ENCODE measurements at regions not wholly inside any gene's neighbourhood (a gene's known extent, or its start where the extent isn't known, plus 50 kb on each side); places are given as distances from the start of the nearest gene placed in this dataset.
A peak's percentile ranks its signal among the peaks of the same experiment; 100 is the strongest.

DNA sequence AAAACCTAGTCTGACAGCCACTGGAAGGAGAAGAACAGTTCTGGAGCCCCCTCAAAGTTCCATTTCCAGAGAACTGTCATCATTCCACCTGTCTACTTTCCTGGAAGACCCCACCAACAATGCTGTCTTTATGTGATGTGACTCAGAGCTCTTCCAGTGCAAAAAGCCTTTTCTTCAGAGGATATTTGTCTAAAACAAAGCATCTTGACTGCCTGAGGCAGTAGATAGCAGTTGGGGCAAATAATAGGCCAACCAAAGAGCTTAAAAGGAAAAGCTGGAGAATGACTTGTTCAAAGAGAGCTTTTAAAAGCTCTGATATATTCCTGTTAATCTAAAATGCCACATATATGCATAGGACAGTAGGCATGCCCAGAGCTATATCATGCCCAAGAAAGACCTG, 62.6 kb downstream of the MIS18A start:
- Histone ChIP-seq H3K27me3 (ENCODE audit: insufficient read depth, low read length, poor library complexity, severe bottlenecking) (no peaks in the 10 kb centered on the region), H3K4me1 (ENCODE audit: insufficient read depth, low read length) (no peaks in the 10 kb centered on the region), H3K27ac (ENCODE audit: low read depth, low read length) (no peak overlapping the region), H3K4me3 (ENCODE audit: low read length) (no peak overlapping the region), H3K9me3 (ENCODE audit: low read length) (no peaks in the 10 kb centered on the region), H3K36me3 (ENCODE audit: insufficient read depth, low read length) (no peaks in the 10 kb centered on the region)
- CTCF ChIA-PET, result no interaction called here
- Mint-ChIP-seq H3K4me3 (no peak overlapping the region), H3K36me3 (peaks cover 0 to 19% (median 0%) of the 10 kb centered on the region in 3 donors), H3K27me3 (peaks cover 15 to 76% of the 10 kb centered on the region in 2 donors), H3K27ac (peak overlapping the region in 1 of 8 donors; percentile 57), H3K9me3 (peaks cover 6 to 13% (median 13%) of the 10 kb centered on the region in 5 donors), H3K4me1 (no peaks in the 10 kb centered on the region)
- DNase-seq, result no peak
- POLR2A ChIA-PET, result no interaction called here

DNA sequence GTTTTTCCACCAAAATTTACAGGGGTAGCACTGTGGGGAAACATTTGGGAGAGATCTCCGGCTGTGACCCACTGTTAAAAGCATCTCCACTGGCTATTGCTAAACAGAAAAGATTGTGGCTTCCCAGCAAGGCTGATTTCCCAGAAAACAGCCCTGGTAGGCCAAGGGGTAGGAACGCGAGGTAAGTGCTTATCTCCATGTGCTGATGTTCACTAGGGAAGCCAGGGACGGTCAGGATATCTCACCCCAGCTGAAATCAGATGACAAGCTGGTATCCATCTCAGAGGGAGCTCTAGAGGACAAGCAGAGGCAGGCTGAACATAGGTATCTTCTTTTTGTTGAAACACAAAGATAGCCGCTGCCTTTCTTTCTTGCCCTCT, 63.6 kb downstream of the MIS18A start:
- Histone ChIP-seq H3K27ac (ENCODE audit: low read depth, low read length) (no peak overlapping the region), H3K27me3 (ENCODE audit: insufficient read depth, low read length, poor library complexity, severe bottlenecking) (no peaks in the 10 kb centered on the region), H3K4me1 (ENCODE audit: insufficient read depth, low read length) (no peaks in the 10 kb centered on the region), H3K4me3 (ENCODE audit: low read length) (no peak overlapping the region), H3K9me3 (ENCODE audit: low read length) (no peaks in the 10 kb centered on the region), H3K36me3 (ENCODE audit: insufficient read depth, low read length) (no peaks in the 10 kb centered on the region)
- Mint-ChIP-seq H3K36me3 (peaks cover 0 to 11% (median 0%) of the 10 kb centered on the region in 3 donors), H3K4me1 (no peaks in the 10 kb centered on the region), H3K9me3 (peaks cover 0 to 6% (median 5%) of the 10 kb centered on the region in 5 donors), H3K27ac (no peak overlapping the region), H3K4me3 (no peak overlapping the region), H3K27me3 (peaks cover 15 to 73% of the 10 kb centered on the region in 2 donors)
- DNase-seq, result no peak
- POLR2A ChIA-PET, result no interaction called here
- CTCF ChIA-PET, result no interaction called here

DNA sequence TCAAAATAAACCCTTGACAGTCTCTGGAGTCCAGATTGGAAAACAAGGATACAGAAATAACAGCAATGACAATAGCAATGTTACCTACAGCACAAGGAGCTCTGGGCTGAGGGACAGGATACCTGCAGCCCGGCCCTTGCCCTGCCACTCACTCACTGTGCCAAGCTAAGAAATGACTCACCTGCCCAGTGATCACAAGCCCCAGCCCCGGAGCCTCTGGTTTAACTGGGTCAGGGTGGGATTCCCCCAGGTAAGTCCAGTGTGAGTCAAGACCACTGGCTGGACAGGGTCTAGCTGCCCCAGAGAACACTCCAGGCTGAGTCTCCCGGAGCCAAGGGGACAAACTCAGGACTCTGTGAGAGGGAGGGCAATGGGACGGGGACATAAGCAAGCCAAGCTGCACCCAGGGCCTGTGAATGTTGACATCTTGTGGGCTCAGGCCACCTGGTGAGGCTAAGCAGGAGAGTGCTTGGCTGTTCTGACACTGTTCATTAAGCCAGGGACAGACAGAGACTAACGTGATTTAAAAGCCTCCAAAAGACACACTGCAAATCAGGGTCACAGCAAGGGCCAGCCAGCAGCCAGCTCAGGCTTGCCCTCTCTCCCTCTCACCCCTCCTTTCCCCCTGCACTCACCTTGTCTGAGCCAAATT, 64.1 kb downstream of the MIS18A start:
- Mint-ChIP-seq H3K27ac (no peak overlapping the region), H3K4me1 (no peaks in the 10 kb centered on the region), H3K4me3 (no peak overlapping the region), H3K9me3 (peaks cover 0 to 2% (median 2%) of the 10 kb centered on the region in 5 donors), H3K27me3 (peaks cover 10 to 69% of the 10 kb centered on the region in 2 donors), H3K36me3 (peaks cover 0 to 11% (median 0%) of the 10 kb centered on the region in 3 donors)
- H3K9me3 ChIP-seq (ENCODE audit: low read length), result no peaks in the 10 kb centered on the region
- no peaks in the 10 kb centered on the region for H3K27me3 ChIP-seq (ENCODE audit: insufficient read depth, low read length, poor library complexity, severe bottlenecking)
- no peaks in the 10 kb centered on the region for H3K4me1 ChIP-seq (ENCODE audit: insufficient read depth, low read length)
- no peak for DNase-seq
- H3K36me3 ChIP-seq (ENCODE audit: insufficient read depth, low read length), result no peaks in the 10 kb centered on the region
- CTCF ChIA-PET, result no interaction called here
- POLR2A ChIA-PET, result no interaction called here
- H3K4me3 ChIP-seq (ENCODE audit: low read length), result no peak overlapping the region
- no peak overlapping the region for H3K27ac ChIP-seq (ENCODE audit: low read depth, low read length)

DNA sequence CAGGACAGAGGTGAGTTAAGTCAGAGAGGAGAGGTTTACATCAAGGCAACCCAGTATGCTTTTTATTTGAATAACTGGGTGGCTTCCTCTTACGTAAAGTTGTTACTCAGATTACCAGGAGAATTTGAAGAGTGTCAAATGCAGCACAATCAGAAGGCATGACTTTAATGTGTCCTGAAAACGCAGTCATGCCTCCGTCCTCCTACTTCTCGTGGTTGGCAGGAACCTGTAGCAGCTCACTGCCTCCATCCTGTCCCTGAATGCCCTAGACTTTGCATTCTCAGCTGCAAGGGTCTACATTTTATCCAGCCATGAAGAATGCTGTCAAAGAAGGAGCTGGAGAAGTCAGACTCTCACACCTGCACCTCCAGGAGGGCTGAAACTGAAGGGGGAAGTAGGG, 66.7 kb downstream of the MIS18A start:
- Histone ChIP-seq H3K36me3 (ENCODE audit: insufficient read depth, low read length) (no peaks in the 10 kb centered on the region), H3K27me3 (ENCODE audit: insufficient read depth, low read length, poor library complexity, severe bottlenecking) (no peaks in the 10 kb centered on the region), H3K27ac (ENCODE audit: low read depth, low read length) (no peak overlapping the region), H3K4me3 (ENCODE audit: low read length) (no peak overlapping the region), H3K9me3 (ENCODE audit: low read length) (no peaks in the 10 kb centered on the region), H3K4me1 (ENCODE audit: insufficient read depth, low read length) (no peaks in the 10 kb centered on the region)
- POLR2A ChIA-PET, result no interaction called here
- H3K27me3 Mint-ChIP-seq, result peaks cover 8 to 50% of the 10 kb centered on the region in 2 donors
- peaks cover 0 to 2% (median 0%) of the 10 kb centered on the region in 5 donors for H3K9me3 Mint-ChIP-seq
- H3K36me3 Mint-ChIP-seq, result peaks cover 0 to 11% (median 0%) of the 10 kb centered on the region in 3 donors
- no peak overlapping the region for H3K4me3 Mint-ChIP-seq
- no peaks in the 10 kb centered on the region for H3K4me1 Mint-ChIP-seq
- H3K27ac Mint-ChIP-seq, result peak overlapping the region in 2 of 8 donors; percentile 33 to 55
- no peak for DNase-seq
- CTCF ChIA-PET, result no interaction called here

DNA sequence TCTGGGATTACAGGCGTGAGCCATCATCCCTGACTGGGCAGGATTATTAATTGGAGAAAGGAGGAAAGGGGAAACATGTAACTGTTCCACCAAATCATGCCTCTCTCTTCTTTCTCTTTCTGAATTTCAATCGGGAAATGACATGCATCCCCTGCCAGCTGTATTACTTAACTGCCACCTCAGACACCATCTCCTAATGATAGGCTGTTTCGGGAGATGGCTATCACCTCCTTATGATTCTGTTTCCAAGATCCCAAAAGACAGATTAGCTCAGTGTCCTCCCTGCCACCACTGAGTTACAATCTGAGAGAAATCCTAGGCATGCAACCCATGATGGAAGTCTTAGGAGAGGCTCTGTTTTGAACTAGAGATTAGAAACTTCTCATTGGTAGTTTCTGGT, 67.5 kb downstream of the MIS18A start:
- POLR2A ChIA-PET, result no interaction called here
- CTCF ChIA-PET, result no interaction called here
- Mint-ChIP-seq H3K9me3 (no peaks in the 10 kb centered on the region), H3K27ac (no peak overlapping the region), H3K4me3 (no peak overlapping the region), H3K27me3 (peaks cover 8 to 46% of the 10 kb centered on the region in 2 donors), H3K36me3 (peaks cover 0 to 11% (median 0%) of the 10 kb centered on the region in 3 donors), H3K4me1 (no peaks in the 10 kb centered on the region)
- Histone ChIP-seq H3K27me3 (ENCODE audit: insufficient read depth, low read length, poor library complexity, severe bottlenecking) (no peaks in the 10 kb centered on the region), H3K4me3 (ENCODE audit: low read length) (no peak overlapping the region), H3K9me3 (ENCODE audit: low read length) (no peaks in the 10 kb centered on the region), H3K4me1 (ENCODE audit: insufficient read depth, low read length) (no peaks in the 10 kb centered on the region), H3K27ac (ENCODE audit: low read depth, low read length) (no peak overlapping the region), H3K36me3 (ENCODE audit: insufficient read depth, low read length) (no peaks in the 10 kb centered on the region)
- DNase-seq, result no peak

DNA sequence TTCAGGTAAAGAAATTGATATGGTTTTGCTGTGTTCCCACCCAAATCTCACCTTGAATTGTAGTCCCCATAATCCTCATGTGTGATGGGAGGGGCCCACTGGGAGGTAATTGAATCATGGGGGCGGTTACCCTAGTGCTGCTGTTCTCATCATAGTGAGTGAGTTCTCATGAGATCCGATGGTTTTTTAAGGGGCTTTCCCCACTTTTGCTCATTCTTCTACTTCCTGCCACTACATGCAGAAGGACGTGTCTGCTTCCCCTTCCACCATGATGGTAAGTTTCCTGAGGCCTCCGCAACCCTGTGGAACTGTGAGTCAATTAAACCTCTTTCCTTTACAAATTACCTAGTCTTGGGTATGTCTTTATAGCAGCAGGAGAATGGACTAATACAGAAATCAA, 69.3 kb downstream of the MIS18A start:
- Histone ChIP-seq H3K9me3 (ENCODE audit: low read length) (no peaks in the 10 kb centered on the region), H3K4me1 (ENCODE audit: insufficient read depth, low read length) (no peaks in the 10 kb centered on the region), H3K4me3 (ENCODE audit: low read length) (no peak overlapping the region), H3K36me3 (ENCODE audit: insufficient read depth, low read length) (no peaks in the 10 kb centered on the region), H3K27me3 (ENCODE audit: insufficient read depth, low read length, poor library complexity, severe bottlenecking) (no peaks in the 10 kb centered on the region), H3K27ac (ENCODE audit: low read depth, low read length) (no peak overlapping the region)
- ChIA-PET CTCF (no interaction called here), POLR2A (no interaction called here)
- Mint-ChIP-seq H3K4me1 (no peaks in the 10 kb centered on the region), H3K27me3 (peaks cover 8 to 33% of the 10 kb centered on the region in 2 donors), H3K9me3 (no peaks in the 10 kb centered on the region), H3K27ac (no peak overlapping the region), H3K36me3 (peaks cover 0 to 11% (median 0%) of the 10 kb centered on the region in 3 donors), H3K4me3 (no peak overlapping the region)
- no peak for DNase-seq

DNA sequence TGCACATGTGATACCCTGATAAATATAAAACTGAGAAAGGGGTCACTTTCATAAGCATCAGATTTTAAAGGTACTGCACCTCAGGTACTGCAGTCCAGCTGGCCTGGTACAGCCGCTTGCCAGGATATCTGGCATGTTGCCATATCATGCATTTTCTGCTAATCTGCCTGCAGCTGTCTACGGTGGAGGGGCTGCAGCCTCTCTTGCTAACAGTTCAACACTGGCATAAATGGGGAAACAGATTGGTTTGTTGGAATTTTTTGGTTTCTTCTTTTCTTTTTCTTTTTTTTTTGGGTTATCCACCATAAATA, 71.5 kb downstream of the MIS18A start:
- H3K36me3 ChIP-seq (ENCODE audit: insufficient read depth, low read length), result no peaks in the 10 kb centered on the region
- H3K27me3 Mint-ChIP-seq, result peaks cover 6 to 16% of the 10 kb centered on the region in 2 donors
- no peaks in the 10 kb centered on the region for H3K4me1 Mint-ChIP-seq
- H3K9me3 ChIP-seq (ENCODE audit: low read length), result no peaks in the 10 kb centered on the region
- no peak overlapping the region for H3K27ac Mint-ChIP-seq
- DNase-seq, result no peak
- H3K9me3 Mint-ChIP-seq, result peaks cover 0 to 1% (median 0%) of the 10 kb centered on the region in 5 donors
- H3K4me1 ChIP-seq (ENCODE audit: insufficient read depth, low read length), result no peaks in the 10 kb centered on the region
- H3K4me3 Mint-ChIP-seq, result no peak overlapping the region
- H3K27ac ChIP-seq (ENCODE audit: low read depth, low read length), result no peak overlapping the region
- no peaks in the 10 kb centered on the region for H3K27me3 ChIP-seq (ENCODE audit: insufficient read depth, low read length, poor library complexity, severe bottlenecking)
- CTCF ChIA-PET, result no interaction called here
- POLR2A ChIA-PET, result no interaction called here
- no peak overlapping the region for H3K4me3 ChIP-seq (ENCODE audit: low read length)
- H3K36me3 Mint-ChIP-seq, result peaks cover 0 to 4% (median 0%) of the 10 kb centered on the region in 3 donors

DNA sequence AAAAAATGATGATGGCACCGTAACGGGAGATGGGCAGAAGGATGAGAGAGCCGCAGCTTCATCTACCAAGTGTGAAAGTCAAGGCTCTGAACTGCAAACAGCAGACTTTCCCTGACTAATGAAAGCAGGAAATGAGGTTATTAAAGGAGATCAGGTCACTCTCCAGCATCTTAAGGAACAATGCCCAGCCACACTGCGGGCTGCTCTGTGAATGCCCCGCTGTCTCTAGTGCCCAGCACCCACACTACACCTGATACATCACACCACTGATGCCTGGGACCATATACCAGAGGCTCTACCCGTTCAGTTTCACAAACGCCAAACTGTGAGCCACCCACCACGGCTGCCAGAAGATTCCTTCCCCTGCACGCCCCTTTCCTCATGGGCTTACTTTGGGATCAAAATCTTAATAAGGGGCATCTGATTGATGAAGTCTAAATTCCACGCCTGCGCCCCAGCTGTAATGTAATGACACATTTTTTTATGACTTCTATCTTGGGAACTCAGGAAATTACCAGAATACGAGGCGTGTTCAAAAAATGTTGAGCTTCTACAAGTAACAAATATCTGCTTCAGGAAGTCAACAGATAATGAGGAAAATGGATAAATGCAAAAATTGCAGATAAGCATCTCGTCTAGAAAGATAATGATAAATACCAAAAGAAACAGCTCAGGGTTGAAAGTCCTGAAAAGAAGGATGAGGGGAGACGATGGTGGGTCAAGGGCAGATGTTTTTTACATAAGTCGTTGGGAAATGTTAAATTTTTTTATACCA, 72.0 kb downstream of the MIS18A start:
- no peak for DNase-seq
- H3K36me3 Mint-ChIP-seq, result peaks cover 0 to 1% (median 0%) of the 10 kb centered on the region in 3 donors
- H3K4me1 Mint-ChIP-seq, result no peaks in the 10 kb centered on the region
- no peak overlapping the region for H3K4me3 ChIP-seq (ENCODE audit: low read length)
- ChIA-PET POLR2A (no interaction called here), CTCF (no interaction called here)
- no peaks in the 10 kb centered on the region for H3K36me3 ChIP-seq (ENCODE audit: insufficient read depth, low read length)
- H3K27me3 ChIP-seq (ENCODE audit: insufficient read depth, low read length, poor library complexity, severe bottlenecking), result no peaks in the 10 kb centered on the region
- H3K27ac Mint-ChIP-seq, result no peak overlapping the region
- H3K4me3 Mint-ChIP-seq, result no peak overlapping the region
- peaks cover 0 to 1% (median 0%) of the 10 kb centered on the region in 5 donors for H3K9me3 Mint-ChIP-seq
- peaks cover 4 to 14% of the 10 kb centered on the region in 2 donors for H3K27me3 Mint-ChIP-seq
- no peaks in the 10 kb centered on the region for H3K9me3 ChIP-seq (ENCODE audit: low read length)
- no peaks in the 10 kb centered on the region for H3K4me1 ChIP-seq (ENCODE audit: insufficient read depth, low read length)
- H3K27ac ChIP-seq (ENCODE audit: low read depth, low read length), result no peak overlapping the region

Data from CD8-positive, alpha-beta memory T cell (primary cell).